NCI-H2029 (cell line): ENCODE measurements at regions not wholly inside any gene's neighbourhood (a gene's known extent, or its start where the extent isn't known, plus 50 kb on each side); places are given as distances from the start of the nearest gene placed in this dataset.
"Not testable (repeated sequence)": the region's sequence is repeated elsewhere in the genome, so short reads cannot be mapped to it uniquely, and the experiment has no call there.

Source experiments
- DNase-seq: peaks from one replicate; lab custom pipeline; 2025; lab: John Stamatoyannopoulos, UW

DNA sequence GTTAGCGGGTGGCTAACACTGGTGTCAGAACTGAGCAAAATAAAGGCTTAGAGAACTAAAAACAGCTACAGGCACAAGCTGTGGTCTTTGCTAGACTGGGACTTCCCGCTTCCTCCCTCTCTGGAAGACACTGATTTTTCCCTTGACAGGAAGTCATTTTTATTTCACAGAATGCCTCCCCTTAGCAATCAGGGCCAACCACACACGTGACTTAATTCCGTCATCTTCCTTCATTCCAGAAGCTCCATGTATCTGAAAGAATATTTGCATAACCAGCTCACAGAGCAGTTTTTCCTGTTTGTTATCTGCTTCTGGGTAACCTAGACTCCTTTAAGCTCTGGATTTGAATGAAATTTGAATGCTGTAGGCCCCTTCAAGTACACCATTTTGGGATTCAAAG, 327.5 kb upstream of the FRG1 start:
- no peak for DNase-seq

DNA sequence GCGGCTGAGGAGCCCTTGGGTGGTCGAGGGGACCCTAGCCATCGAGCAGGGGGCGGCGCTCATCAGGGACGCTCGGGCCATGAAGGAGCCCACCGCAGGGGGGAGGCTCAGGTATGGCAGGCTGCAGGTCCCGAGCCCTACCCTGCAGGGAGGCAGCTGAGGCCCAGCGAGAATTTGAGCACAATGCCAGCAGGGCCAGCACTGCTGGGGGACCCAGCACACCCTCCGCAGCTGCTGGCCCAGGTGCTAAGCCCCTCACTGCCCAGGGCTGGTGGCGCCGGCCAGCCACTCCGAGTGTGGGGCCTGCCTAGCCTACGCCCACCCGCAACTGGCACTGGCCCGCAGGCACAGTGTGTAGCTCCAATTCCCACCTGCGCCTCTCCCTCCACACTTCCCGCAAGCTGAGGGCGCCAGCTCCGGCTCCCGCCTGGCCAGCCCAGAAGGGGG, 325.4 kb upstream of the FRG1 start:
- DNase-seq: no peak

DNA sequence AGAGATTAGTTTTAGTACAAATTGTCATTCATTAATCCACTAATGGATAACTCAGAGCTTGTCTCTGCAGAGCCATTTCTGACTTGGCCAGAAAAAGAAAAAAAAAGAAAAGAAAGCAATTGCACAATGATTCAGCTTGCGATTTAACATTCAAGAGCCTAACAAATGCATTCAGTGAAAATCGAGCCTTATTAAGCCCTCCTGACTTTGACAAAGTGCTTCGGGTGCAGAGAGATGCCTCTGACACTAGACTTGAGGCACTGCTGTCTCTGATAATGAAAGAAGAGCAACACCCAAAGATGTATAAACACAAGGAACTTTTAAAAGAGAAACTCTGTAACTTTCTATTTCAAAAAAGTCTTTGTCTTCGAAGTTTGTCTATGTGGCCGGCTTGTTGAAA, 322.9 kb upstream of the FRG1 start:
- DNase-seq: not testable (repeated sequence)

DNA sequence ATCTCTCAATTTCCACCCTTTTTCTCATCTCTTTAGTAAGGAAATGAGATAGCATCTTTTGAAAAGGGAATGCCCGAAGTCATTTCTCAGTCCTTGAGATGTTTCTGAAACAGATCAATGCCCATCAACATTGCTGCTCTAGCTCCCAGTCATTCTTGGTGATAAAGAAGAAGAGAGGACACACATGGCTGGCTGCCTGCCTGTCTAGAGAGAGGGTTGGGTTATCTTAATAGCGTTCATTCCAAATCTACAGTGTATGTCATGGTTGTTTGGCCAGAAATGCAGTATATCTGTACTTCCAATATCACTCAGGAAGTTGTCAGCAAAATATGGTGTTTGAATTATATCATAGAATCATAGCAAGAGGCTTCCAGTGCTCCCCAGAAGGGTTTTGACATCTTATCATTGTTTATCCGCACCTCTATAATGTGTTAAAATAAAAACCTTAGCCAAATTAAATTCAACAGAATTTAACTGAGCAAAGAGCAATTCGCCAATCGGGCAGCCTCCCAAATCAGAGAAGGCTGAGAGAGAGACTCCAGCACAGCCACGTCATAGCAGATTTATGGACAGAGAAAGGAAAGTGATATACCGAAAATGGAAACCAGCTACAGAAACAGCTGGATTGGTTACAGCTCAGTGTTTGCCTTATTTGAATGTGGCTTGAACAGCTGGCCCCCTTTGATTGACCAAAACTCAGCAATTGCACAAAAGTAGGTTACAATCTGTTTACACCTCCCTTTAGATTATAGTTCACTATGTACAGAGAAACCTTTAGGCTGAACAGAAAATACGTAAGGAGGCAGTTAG, 321.0 kb upstream of the FRG1 start:
- DNase-seq: not testable (repeated sequence)

DNA sequence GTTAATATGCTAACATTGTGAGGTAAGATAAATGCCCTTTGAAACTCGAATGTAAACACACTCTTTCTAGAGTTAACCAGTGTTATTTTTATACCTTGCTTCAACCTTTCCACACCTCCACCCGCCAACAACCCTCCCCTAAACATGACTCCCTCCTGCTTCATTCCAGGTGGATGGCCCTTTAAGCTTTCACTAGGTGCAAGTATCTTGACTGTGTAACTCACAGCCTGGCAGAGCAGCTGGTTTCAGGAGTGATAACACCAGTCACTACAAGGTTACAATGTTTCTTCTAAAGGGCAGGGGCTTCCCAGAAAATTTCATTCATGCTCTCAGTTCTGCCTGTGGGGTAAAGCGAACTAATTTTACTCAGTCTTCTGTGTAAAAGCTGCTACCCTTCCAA, 318.1 kb upstream of the FRG1 start:
- DNase-seq: not testable (repeated sequence)

DNA sequence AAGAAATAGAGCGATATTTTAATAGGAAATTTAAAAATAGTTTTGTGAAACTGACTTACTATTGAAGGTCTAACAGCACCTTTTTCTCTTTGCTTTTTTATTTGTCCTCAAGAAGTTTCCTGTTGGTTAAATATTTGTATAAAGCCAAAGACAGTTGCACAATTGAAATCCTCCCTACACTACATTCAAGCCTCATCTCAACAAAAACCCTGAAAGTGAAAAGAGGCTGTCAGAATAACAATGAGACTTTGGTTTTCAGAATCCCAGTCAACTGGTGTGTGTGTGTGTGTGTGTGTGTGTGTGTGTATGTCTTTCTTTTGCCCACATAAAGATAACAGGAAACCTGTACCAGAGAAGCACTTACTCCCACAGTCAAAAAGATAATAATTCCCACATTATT, 313.6 kb upstream of the FRG1 start:
- DNase-seq: not testable (repeated sequence)

DNA sequence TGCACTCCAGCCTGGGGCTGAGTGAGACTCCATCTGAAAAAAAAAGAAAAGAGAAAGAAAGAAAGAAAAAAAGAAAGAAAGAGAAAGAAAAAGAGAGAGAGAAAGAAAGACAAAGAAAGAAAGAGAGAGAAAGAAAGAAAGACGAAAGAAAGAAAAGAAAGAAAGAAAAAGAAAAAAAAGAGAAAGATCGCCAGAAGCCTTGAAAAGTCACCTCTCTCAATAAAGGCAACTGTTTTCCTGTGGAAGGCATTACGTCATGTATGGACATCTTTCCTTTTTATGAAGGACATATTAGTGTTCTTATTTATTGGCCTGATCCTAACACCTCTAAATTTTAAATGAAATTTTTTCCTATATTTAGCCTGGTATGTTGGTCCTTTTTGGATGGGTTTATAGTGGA, 310.9 kb upstream of the FRG1 start:
- DNase-seq: not testable (repeated sequence)

DNA sequence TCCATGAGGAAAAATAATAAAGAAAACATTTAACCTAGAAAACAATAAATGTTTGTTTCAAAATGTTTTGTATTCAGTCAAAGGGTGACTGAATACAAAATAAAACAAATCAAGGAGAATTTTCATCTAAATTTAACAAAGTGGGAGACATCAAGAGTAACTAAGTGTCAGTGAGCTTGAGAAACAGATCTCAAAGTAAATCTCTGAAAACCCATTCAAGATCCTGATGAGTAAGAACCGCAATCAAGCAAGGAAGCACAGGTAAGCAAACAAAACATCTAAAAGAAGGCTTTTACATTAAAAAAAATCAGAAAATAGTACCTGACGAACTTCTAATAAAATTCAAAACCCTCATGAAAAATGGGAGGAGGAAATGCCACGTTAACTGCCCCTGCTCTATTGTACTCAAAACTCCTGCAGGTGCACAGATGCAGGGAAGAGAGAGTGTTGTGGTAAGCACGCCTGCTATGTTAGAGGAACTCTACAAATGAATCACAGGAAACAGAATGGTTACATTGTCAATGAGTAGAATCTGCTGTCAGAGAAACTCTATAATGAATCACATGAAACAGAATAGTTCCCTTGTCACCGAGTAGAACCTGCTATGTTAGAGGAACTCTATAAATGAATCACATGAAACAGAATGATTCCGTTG, 309.6 kb upstream of the FRG1 start:
- DNase-seq: not testable (repeated sequence)

DNA sequence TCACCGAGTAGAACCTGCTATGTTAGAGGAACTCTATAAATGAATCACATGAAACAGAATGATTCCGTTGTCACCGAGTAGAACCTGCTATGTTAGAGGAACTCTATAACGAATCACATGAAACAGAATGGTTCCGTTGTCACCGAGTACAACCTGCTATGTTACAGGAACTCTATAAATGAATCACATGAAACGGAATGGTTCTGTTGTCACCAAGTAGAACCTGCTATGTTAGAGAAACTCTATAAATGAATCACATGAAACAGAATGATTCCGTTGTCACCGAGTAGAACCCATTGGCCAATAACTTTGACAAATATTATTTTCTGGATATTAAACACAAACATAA, 309.1 kb upstream of the FRG1 start:
- DNase-seq: not testable (repeated sequence)

DNA sequence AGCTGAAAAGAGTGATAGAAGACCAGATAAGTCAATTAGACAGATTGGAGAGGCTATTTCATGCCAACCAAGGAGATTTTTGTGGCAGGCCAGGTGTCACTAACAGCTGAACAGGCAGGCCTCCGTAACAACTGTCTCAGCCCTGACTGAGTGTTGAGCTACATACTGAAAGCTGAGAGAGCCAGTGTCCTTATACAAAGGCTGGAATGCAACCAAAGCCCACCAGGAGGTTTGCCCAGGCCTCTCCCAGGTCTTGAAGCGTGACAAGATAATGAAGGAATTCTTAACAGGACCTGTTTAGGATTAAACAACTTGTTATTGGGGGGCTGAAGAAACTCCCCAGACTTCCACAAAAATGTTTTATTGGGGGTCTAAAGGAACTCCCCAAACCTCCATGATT, 290.2 kb upstream of the FRG1 start:
- DNase-seq: not testable (repeated sequence)

DNA sequence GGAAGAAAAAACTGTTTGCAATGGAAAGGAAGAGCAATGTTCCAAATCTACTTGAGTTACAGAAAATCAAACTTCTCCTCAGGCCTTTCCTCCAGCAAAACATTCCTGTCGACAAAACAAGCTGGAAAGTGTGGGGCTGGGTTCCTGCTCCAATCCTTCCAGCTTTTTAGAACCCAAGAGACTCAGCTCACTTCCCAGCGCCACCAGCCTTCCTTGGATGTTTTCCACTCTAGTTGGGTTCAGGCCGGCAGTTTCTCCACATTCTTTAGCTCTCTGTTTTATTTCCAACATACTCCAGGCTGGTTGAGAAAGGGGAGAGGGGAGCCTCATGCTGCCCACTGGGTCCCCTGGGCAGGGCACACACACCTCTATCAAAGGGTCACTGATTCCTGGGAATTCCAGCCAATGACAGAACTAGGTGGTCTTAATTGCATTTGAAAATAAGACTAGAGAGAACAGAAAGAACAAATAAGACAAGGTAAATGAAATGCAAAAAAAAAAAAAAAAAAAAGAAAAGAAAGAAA, 287.5 kb upstream of the FRG1 start:
- DNase-seq: not testable (repeated sequence)

DNA sequence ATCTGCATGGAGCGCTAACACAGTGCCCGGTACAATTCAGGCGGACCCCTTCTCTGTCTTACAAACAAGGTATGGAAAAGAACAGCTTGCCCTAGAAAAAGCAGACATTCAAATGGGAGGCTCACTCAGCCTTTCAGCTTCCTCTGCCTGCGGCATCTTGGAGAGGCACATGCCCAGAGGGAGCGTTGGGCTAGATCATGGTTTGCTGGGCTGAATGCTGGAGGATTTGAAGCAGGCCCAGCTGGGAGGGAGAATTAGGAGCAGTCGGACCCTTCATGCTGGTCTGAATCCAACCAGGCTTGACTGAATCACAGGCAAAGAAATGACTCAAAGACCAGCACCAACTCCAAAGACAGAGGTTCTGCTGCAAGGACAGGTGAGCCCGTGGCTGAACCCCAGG, 286.7 kb upstream of the FRG1 start:
- DNase-seq: not testable (repeated sequence)

DNA sequence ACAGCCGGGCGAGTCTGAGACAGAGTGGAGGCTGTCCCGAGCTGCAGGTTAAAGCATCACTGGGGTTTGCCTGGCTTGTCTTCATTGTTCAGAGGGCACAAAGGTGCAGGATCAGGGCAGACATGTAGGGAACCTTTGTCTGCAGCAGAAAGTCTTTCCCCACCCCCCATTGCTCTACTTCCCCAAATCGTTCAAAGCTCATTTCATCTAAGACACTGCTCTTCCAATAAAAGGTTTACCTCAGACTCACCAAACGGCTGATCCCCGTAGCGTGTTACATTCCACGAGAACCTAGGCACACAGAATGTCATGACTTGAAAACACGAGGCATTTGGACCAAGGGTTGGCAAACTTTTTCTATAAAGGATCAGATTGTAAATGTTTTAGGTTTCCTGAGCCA, 286.3 kb upstream of the FRG1 start:
- DNase-seq: not testable (repeated sequence)

DNA sequence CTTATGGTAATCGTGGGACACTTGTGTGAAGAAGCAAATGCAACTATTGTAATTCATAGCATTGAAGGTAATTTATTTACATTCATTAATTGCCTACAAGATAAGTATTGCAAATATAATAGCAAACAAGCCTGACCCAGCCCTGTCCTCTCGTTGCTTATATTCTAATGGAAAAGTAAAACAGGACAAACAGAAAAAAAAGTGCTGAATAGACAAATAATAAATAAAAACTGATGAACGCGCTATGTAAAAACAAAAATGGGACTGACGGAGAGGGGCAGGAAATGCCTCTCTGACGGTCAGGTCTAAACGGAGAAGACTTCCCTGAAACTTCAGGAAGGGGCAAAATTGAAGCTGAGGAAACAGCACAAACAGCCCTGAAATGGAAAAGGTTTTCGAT, 284.9 kb upstream of the FRG1 start:
- DNase-seq: not testable (repeated sequence)

DNA sequence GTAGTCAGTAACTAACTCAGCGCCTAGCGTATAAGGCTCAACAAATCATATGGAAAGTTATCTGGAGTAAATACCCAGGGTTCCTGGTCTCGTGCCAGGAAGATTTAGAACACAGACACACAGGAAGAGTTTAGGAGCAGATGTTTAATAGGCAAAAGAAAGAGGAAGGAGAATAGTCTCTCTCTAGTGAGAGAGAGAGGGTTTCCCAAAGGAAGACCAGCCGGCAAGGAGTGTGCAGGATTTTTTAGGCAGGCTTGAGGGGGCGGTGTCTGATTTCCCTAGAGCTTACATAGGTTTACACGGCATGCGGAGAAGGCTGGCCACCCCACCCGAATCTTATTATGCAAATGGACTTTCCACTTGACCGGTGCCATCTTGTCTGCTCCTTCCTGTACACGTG, 284.0 kb upstream of the FRG1 start:
- DNase-seq: no peak

DNA sequence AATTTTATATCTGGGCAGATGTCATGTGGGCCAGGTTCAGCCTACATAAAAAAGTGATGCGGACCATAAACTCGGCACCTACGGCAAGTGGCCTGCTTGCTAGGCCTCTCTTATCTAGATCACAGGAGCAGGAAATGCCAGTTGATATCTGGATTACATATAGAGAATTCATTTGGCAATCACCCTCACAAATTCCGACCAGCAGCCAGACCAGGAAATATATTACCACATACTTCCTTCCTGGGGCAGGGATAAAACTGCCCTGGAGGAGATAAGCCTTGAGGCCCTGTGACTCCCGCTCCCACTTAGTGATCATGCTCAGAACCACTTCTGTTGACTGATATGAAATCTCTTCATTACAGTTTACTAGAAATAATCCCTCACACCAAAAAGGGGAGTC, 282.4 kb upstream of the FRG1 start:
- not testable (repeated sequence) for DNase-seq

DNA sequence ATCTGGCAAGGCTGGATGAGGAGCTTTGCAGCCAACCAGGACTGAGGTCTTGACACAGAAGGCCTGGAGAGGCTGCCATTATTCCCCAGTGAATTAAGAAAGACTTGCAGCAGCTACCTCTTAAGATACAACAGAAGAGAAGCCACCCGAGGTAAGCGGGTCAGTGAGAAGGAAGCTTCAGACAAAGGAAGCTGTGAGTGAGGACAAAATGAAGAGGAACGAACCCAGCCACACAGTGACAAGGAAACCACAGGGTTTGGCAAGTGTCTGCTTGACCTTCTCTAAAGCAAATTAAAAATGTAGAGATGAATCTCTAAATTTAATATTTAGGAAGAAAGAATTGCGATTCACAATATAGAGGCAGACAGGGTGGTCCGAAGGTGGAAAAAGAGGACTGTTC, 281.8 kb upstream of the FRG1 start:
- not testable (repeated sequence) for DNase-seq

DNA sequence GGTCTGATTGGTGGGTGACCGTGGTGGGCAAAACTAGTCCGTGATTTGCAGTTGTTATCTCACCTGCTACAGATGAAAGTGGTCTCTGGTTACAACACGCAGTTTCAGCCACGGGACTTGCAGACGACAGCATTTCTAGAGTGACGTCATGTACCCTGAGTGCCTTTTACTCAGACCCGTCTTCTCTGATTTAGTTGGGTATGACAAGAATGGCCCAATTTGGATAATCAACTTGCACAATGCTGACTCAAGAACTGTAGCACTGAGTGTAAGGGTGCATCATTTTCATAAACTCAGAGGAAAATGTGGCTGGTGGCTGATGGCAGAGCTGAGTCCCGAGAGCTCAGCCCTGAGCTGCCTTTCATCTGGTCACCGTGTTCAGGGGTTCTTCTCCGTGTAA, 281.4 kb upstream of the FRG1 start:
- DNase-seq: no peak

DNA sequence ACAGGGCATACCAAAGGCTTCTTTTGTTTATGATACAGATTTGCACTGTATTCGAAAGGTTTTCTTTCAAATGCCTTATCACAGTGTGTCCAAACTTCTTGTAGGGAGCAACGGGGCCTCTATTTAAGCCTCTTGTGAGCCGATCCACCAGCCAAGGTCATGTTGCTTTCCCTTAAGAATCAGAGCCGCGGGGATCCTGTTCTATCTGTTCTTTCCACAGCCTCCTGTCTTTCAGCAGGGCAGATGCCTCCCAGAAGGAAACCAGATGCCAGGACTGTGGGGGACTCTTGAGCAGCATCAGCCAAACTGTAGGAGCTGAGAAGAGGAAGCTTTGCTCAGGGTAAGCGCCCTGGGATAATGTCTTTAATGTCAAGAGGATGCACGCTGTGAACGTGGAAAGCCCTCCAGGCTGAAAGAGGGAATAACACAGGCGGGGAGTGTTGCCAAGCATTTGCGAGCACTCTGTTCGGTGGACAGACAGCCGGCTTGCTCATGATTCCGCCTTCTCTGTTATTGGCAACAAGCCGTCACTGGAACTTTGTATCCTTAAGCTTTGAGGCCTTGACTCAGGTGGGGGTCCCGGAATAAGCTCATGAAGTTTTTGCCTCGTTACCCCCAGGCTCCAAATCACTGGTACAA, 279.8 kb upstream of the FRG1 start:
- no peak for DNase-seq

DNA sequence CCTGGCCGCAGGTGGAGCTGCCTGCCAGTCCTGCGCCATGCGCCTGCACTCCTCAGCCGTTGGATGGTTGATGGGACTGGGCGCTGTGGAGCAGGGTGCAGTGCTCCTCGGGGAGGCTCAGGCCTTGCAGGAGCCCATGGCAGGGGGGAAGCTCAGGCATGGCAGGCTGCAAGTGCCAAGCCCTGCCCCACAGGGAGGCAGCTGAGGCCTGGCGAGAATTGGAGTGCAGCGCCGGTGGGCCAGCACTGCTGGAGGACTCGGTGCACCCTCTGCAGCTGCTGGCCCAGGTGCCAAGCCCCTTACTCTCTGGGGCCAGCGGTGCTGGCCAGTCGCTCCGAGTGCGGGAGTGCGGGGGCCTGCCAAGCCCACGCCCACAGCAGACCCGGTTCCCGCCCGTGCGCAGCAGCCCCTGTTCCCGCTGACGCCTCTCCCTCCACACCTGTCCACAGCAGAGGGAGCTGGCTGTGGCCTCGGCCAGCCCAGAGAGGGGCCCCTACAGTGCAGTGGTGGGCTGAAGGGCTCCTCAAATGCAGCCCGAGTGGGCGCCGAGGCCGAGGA, 275.9 kb upstream of the FRG1 start:
- no peak for DNase-seq

DNA sequence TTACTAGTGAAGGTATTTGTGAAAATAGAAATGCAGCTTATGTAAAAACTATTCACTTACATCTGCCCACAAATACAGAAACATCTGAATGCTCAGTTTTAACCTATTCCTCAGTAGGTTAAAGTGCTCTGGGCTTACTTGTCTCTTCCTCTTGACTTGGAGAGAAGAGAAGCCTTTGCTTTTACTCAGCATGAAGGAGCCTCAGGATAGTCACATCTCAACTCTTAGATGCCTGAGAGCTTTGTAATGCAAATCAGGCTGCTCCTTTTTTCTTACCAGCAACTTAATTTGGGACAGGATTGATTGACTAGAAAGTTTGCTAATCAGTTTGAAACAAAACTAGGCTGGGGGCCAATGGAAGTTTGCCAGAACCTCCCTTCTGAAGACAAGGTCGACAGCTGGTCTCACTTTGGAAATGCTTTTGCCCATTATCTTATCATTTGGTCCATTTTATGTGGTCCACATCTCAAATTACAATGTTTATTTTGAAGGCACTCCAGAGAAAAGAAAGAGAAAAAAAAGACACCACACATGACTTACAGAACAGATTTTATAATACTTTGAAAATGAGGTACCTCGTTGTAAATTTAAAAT, 274.9 kb upstream of the FRG1 start:
- DNase-seq: not testable (repeated sequence)

DNA sequence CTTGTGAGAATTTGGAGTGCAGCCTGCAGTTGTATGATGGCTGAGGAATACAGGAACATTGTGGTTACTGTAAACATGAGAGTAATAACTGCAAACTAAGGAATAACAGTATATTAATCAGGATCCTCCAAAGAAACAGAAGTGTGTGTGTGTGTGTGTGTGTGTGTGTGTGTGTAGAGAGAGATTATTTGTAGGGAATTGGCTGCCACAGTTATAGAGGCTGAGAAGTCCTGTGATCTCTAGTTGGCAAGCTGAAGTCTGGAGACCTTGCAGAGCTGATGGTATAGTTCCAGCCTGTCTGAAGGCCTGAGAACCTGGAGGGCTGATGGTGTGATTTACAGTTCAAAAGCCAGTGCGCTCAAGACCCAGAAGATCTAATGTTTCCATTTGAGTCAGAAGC, 273.3 kb upstream of the FRG1 start:
- not testable (repeated sequence) for DNase-seq
